HG03571 (cell line): ENCODE measurements at regions not wholly inside any gene's neighbourhood (a gene's known extent, or its start where the extent isn't known, plus 50 kb on each side); places are given as distances from the start of the nearest gene placed in this dataset.
A peak's percentile ranks its signal among the peaks of the same experiment; 100 is the strongest.

Experiments used
- ATAC-seq: cut with Tn5 transposase; IDR thresholded peaks from one replicate; pipeline ENCODE4 v1.9.1; 2021; ENCODE audit not compliant: unreplicated experiment

DNA sequence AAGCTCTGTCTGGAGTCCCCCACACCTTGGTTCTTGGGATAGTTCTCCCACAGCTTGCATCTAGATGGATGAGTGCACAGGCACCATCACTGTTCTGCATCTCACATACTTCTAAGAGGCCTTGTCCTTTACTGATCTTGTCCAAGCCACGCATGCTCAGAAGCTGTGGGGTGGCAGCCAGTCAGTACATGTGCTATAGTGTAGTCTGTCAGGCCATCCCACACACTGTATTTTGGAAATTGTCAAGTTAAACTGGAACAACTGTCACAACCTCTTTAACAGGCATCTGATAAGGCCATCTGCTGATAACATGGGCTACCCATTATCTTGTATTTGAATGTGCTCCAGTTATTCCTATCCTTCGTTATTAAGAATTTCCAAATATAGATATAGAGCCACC lies 296.5 kb upstream of the AZI2 start:
- no peak for ATAC-seq

DNA sequence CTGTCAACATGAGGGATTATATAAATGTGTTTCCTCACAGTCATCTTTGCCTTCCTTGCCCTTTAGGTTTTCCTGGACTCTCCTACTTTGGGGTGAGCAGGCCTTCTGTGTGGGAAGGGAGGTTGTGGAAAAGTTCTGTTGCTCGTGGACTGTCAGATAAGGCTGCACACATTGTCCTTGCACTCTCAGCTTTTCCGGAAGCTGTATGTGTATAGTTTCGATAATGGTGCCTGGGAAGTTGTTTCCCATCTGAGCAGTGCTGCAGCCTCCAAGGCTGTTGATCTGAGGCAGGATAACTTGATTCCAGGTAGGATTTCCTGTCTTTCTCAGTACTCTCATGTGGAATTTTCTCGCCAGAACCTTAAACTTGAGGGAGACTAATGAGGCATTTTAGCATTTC lies 297.8 kb upstream of the AZI2 start:
- no peak for ATAC-seq

DNA sequence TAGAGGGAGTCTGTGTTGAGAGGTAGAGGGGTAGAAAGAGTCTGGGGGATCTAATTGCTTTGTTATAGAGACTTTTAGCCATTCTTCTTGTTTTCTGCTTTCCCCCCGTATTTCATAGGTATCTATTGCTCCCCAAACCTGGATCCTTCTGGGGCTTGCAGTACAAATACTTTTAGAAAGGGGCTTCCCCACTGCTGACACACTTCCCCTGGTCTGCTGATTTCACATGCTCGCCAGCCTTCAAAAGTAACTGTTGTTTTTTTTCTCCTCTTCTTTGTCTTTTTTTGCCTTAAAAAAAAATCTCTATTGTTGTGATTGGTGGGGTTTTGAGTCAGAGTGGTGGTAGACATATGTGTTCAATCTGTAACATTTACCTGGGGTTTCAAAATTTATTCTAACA lies 300.6 kb upstream of the AZI2 start:
- ATAC-seq, result no peak

DNA sequence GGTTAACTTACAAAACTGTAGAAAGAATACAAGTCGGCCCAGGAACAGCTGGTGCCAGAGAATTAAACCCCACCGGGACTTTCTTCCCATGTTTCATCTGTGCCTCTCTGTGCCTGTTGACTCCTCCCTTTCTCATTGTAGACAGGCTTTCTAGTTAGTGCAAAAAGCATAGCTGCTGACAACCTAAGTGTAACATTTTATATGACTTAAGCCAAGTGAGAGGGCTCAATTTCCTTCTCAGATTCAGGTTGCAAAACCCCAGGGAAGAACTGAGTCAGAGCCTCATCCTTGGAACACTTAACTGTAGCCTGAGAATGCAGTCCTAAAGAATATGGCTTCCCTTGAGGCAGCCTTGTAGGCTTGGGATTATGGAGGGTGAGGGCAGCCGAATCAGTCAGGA lies 302.5 kb upstream of the AZI2 start:
- no peak for ATAC-seq

DNA sequence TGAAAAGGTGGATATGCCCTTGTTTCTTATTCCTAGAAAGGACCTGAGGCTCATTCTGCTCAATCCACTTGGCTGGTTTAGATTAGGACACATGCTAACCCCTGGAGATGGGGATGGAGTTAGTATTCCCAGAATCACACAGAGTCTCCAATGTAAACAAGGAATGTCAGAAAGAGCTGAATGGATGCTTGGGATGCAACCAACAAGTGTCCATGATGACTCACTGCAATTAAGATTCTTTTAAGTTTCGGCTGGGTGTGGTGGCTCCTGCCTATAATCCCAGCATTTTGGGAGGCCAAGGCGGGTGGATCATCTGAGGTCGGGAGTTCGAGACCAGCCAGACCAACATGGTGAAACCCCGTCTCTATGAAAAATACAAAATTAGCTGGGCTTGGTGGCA lies 315.5 kb upstream of the AZI2 start:
- ATAC-seq, result no peak

GRCh38 chr3:28667646-28668621 lies 319.3 kb upstream of the AZI2 start:
- peak; percentile 92 for ATAC-seq

DNA sequence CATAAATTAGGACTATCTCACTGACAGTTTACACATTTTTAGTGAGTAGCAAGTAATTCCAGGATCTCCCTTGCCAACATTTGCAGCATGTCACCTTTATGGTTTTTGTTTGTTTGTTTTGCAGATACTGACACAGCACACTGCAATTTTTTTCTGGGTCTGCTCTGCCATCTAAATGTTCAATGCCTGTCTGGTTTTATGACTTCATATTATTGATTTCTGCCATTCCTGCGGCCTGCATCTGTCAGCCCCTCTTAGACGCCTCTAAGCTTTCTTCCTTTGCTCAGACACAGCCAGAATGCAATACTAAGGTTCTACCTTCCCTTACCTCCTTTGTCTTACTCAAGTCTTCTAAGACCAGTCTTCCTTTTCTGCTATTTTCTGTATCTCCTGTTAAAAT lies 321.2 kb upstream of the AZI2 start:
- ATAC-seq, result no peak

- no peak for ATAC-seq
Measured at GRCh38 chr3:28672406-28672805, 323.8 kb upstream of the AZI2 start.

- ATAC-seq, result no peak
Measured at GRCh38 chr3:28673446-28673845, 324.8 kb upstream of the AZI2 start.

- ATAC-seq, result no peak
Measured at GRCh38 chr3:28674212-28674611, 325.6 kb upstream of the AZI2 start.

GRCh38 chr3:28677581-28677980 lies 329.0 kb upstream of the AZI2 start:
- no peak for ATAC-seq

- no peak for ATAC-seq
Measured at GRCh38 chr3:28678086-28678485, 329.5 kb upstream of the AZI2 start.

DNA sequence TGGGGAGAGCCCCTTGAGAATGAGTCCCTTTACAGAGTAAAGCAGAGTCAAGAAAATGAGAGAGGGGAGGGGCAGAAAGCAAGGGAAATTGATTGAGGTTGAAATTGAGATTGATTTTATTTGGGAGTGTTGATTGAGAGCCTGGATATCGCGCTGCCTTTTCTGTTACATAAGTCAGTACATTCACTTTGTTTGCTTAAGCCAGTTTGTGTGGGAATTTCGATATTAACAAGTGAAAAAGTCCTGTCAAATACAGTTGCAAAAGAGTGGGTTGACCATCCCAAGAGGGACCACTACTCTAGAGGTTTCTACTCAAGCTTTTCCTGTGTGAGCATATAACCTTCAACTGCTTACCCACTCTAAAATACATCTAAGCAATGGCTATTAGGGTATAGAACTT lies 331.4 kb upstream of the AZI2 start:
- no peak for ATAC-seq

GRCh38 chr3:28682121-28682520 lies 333.5 kb upstream of the AZI2 start:
- no peak for ATAC-seq

DNA sequence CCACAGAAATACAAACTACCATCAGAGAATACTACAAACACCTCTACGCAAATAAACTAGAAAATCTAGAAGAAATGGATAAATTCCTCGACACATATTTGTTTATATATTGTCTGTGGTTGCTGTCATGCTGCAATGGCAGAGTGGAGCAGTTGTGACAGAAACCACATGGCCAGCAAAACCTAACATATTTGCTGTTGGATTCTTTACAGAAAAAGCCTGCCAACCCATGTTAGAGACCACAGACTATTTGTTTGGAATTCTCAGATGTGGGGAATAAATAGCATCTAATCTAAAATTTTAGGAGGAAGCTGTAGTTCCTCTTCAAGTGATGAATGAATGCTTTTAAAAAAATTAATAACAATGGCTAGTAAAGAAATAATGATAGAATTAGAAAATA lies 341.6 kb upstream of the AZI2 start:
- no peak for ATAC-seq

- no peak for ATAC-seq
Measured at GRCh38 chr3:28698706-28699105, 350.1 kb upstream of the AZI2 start.

DNA sequence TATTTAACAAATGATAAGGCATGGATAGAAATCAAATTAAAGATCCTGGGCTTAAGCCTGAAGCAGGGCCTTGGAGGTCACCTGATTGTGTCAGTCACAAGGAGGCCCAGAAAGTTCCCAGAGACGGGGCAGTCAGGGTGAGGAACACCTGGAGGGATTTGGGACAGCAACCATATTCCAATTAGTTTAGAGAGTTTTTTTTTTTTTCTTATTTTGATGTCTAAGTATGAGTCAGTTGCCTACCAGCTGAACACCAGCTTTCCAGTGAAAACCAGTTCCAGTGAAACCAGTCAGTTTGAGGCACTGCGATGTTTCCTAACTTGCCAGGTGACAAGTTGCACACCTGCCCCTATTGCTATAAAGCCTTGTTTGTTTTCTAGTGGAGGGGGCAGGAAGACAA lies 350.7 kb upstream of the AZI2 start:
- no peak for ATAC-seq

GRCh38 chr3:28700728-28701127 lies 352.1 kb upstream of the AZI2 start:
- no peak for ATAC-seq

GRCh38 chr3:28703843-28704242 lies 355.2 kb upstream of the AZI2 start:
- ATAC-seq, result no peak

GRCh38 chr3:28711293-28711692 lies 362.7 kb upstream of the AZI2 start:
- ATAC-seq, result no peak

DNA sequence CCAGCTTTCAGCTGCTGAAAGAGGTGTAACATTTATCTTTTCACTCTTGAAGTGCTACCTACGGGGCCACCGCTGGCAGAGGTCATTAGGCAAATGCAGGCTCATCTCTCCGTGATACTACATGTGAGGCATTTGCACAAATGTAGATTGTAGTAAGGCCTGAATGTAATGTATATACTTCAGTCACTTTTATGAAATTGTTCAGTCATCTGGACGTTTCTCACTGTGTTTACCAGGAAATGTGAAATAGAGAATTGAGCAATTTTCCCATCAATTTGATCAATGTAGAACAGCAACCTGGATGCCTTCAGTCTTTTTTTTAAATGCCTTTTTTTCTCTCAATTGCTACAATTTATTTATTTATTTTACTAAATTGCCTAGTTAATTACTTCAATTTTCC lies 368.3 kb upstream of the AZI2 start:
- no peak for ATAC-seq

DNA sequence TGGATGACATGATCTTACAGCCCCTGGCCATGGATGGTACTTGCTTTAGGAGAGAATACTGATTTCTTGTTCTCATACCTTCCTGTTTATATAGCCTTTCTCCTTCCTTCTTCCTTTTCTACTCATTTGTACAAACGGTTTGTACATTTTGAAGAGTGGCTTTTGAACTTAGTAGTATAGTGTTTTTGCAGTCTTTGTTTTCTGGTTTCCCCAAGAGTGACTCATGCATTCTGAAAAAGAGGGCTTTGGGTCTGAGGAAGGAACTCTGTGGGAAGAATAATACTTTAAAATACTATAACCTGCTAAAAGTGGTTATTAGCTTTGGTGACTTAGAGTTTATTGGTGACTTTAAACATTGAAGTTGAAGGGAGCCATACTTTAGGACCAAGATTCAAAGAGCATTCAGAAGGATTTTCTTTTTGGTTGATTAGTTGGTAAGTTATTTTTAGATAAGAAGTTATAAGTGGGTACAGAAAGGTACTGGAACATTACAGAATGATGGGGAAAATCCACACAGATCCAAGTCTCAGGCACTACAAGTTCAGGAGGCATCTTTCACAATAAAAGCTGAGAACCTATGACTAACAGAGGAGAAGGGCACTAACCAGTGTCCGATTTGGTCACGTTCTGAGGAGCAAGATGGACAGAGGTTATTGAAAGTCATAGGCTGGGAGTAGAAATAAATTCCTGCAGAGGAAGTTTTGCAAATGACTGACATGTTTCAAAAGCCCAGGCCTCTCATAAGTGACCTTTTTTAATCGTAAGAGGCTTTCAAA lies 369.6 kb upstream of the AZI2 start:
- ATAC-seq, result no peak
